T-helper 2 cell treated with Interferon-gamma antibody and Interleukin-4, amounts not matched to agents 100 ng/mL and 5 ng/mL, for 36 hours (primary cell): ENCODE measurements at regions not wholly inside any gene's neighbourhood (a gene's known extent, or its start where the extent isn't known, plus 50 kb on each side); places are given as distances from the start of the nearest gene placed in this dataset.
"Not testable (repeated sequence)": the region's sequence is repeated elsewhere in the genome, so short reads cannot be mapped to it uniquely, and the experiment has no call there.

Source experiments
- intact Hi-C: fragments of 100-400 bp; cut with micrococcal nuclease; formaldehyde crosslinking; loops from one replicate; pipeline ENCODE4 v1.15.1; 2023

DNA sequence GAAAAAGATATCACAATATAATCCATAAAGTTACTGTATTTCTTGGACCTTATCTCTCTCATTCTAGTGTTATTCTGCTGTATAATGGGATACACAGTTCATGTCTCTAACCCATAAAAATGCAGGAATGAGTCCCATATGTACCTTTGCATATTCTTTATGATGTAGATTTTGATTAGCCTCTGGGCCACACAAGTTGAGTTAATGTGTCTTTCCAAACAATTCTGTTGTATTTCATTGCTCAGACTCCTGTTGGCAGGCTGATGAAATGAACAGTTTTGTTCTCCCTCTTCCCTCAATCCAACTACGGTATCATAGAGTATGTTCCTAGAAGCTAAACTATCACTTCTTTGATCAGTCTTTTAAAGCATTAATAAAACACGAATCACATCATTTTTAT, 113.2 kb upstream of the SATB2 start:
- intact Hi-C loops = no loop called here

DNA sequence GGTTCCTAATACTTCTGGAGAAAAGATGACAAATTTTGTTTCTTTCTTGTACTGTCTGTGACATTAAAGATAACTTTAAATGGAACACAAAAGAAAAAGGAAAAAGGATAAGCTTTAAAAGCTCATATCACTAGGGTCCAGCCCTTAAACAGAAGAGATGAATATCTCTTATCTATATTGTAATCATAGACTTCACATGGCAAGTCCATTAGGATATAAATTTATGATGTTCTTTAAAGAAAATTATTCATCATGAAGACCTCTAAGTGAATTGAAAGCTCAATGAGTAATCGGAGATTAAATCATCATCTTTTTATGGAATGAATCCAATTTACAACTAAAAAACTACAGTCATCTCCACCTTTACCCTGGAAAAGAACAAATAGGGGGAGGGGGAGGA, 111.6 kb upstream of the SATB2 start:
- intact Hi-C loops = no loop called here

DNA sequence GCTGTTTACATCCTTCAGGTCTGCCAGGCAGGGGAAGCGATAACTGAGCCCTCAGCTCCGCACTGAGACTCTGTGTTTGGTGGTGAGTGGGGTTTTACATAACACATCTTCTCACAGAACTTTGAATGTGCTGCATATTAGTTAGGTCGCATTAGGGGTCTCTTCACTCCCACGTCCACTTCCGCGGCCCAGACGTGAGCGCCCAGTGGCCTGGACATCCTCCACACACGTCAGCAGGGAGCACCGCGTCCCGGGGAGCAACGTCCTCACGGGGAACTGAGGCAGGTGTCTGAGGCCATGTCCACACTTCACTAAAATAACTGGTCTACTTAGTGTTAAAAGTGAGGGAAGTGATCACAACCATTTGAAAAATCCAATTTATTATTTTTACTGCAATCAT, 100.4 kb upstream of the SATB2 start:
- intact Hi-C loops = no loop called here

DNA sequence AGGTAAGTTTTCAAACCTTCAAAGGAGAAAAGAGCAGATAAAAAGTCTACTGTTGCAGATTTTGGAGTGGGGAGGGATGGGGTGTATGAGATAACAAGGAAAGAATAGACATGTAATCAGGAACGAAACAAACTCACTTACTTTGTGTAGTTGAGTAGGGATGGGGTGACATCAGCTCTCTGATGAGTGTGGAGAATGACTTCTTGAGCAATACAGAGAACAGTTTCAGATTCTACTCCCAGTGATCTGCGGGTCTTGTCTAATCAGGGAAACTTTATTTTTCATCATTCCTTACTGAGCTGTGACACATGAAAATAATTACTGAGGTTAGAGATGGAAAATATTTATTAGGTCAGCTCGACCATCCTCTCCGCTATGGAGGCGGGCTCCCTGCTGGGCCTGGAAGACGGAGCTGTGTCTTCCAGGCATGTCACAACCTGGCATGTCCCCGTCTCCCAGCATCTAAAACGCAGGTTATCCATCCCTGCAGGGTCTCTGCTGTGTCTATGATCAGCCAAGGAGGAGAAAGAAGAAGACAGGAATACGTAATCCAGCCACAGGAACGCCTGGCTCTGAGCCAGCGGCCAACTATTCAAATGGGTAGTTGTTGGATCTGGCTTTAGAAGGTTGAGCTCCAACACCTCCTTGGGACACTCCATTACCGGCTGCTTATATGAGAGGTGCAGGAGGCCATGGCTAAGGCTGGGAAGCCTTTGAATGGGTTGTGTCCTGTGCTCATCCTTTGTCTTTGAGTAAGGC, 99.0 kb upstream of the SATB2 start:
- intact Hi-C loops = no loop called here

DNA sequence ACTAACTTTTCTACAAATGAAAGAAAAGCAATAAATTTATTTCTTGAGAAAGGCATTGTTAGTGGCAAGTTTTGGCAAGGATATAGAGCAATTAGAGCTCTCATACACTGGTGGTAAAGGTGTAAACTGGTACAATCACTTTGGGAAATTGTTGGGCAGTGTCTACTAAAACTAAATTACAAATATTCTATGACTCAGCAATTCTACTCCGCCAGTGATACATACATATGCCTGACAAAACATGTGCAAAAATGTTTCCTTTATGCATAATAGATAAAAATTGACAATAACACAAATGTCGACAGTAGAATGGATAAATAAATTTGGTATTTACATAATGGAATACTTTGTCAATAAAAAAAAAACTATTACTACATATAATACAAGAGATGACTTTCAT, 96.3 kb upstream of the SATB2 start:
- intact Hi-C loops = no loop called here

DNA sequence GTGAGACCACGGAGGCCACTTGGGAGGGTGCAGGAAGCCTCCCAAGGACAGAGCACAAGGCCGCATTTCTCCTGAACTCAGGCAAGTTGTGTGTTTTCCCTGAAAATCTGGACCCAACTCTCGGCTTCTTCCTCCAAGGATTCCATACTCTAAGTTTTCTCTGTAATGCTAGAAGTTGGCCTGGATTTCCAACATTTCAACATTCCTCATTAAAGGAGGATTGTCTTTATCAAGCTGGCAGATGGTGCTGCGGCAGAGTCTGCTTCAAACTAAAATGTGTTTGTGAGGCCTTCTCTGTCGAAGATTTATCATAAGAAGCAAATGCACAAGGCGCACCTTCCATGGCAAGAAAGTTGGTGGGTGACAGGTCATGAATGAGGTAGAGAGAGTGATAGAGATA, 94.4 kb upstream of the SATB2 start:
- intact Hi-C loops = no loop called here

DNA sequence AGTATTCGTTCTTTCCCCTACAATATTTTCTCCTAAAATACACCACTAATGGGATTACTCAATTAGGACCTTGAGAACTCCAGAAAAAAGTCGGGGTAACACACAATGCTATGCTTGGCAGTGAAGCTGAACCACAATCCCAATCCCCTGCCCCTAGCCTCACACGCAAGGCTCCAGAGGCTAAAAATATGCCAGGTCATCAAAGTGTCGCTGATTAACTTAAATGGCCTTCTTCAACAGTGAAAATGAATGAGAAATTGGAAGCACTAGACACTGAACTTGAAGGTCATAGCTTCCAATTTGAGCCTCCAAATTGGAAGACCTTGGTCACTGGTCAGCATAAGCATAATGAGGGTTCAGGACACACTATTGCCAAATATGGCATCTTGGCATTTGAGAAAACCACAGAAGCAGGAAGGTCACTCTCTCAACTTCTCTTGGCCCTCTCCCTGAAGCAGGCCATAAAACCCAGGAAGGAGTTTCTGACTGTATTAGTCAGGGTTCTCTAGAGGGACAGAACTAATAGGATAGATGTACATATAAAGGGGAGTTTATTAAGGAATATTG, 86.0 kb upstream of the SATB2 start:
- intact Hi-C loops = no loop called here

DNA sequence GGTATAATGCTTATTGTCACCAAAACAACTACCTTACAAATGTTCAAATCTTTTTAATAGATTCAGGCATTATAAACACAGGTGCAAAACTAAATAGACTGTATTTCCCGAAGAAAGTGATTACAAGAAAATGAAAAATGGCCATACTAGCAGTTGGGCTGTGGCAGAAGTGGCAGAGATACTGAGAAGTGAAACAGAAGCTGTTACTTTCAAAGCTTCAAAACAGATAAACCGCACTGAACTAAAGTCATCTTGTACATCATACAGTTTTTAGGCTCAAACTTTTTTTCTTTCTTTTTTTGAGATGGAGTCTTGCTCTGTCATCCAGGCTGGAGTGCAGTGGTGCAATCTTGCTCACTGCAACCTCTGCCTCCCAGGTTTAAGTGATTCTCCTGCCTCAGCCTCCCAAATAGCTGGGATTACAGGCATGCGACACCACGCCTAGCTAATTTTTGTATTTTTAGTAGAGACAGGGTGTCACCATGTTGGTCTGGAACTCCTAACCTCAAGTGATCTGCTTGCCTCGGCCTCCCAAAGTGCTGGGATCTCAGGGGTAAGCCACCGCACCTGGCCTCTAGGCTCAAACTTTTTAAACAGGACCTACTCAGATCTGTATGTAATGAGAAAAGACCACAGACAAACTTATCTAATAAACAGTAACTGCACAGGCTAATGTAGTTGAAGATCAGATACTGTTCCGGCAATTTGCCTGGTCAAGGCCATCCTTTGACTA, 77.9 kb upstream of the SATB2 start:
- intact Hi-C loops = no loop called here

DNA sequence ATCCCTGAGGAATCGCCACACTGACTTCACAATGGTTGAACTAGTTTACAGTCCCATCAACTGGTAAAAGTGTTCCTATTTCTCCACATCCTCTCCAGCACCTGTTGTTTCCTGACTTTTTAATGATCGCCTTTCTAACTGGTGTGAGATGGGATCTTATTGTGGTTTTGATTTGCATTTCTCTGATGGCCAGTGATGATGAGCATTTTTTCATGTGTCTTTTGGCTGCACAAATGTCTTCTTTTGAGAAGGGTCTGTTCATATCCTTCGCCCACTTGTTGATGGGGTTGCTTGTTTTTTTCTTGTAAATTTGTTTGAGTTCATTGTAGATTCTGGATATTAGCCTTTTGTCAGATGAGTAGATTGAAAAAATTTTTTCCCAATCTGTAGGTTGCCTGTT, 76.1 kb upstream of the SATB2 start:
- intact Hi-C loops = not testable (repeated sequence)

DNA sequence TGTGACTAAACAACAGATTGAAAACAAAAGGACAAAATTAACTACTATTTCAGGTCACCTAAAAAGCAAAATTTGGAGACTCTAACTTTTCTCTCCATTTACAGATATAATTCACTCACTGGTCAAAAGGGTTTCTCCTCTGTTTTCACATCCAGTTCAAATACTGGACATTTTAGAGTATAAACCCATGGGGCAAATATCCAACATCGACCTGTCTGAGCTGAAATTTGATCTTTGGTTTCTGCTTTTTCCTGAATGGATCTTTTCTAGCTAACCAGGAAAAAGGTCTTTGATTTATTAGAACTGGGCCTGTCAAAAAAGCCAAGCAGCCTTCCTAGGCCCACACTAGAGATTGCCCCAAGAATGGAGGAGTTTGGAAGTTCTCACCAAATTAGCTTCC, 69.3 kb upstream of the SATB2 start:
- intact Hi-C loops = no loop called here

DNA sequence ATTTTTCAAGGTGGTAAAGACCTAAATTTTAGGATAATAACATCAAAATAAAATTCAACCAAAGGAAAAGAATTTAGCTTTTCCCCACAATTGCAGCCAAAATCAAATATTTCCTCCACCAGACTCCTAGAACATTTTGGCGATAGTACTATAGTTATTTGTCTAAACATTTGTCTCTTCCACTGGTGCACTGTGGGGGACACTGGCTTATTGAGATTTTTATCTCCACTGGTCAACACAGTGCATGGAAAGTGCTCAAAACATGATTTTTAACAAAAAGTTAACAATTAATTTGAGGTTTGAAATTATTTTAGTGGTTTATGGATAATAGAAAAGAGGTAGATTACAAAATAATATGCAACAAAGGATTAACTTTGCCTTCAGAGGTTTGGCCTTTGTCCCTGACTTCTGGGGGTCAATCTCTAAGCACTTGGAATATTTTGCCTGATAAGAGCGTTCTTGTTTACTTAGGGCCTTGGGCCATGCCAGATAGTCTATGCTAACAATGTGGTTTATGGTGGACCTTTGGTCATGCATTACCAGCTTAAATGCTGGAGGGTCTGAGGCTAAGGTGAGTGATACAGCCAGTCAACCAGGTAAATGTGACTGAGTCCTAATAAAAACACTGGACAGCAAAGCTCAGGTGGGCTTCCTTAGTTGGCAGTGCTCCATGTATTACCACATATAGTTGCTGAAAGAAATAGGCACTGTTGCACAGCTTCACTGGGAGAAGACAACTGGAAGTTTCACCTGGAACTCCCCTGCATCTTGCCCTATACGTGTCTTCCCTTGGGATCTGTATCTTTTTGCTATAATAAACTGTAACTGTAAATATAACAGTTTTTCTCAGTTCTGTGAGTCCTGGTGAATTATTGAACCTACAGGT, 67.2 kb upstream of the SATB2 start:
- intact Hi-C loops = no loop called here

DNA sequence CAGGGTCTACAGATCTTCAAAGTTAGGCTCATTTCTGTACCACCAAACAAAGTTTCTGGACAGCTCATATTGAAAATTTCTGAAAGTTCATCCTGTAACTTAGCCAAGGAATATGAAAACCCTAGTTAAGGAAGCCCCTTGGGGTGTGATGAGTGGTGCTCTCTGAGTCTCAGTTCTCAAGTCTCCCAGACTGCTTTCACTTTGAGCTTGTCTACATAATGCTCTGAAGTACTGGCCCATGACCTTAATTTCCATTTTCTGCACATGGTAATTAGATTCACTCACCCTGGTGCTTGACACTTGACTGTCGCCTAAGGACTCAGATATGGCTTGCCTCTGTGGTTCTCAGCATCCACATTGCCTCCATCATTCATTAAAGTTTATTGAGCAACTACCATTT, 51.7 kb upstream of the SATB2 start:
- intact Hi-C loops = no loop called here
